Loucy (cell line): ENCODE measurements at regions not wholly inside any gene's neighbourhood (a gene's known extent, or its start where the extent isn't known, plus 50 kb on each side); places are given as distances from the start of the nearest gene placed in this dataset.

Experiments
- H2AFZ ChIP-seq: fragments of 200-600 bp; sonication (generic); 2 replicates; pipeline ENCODE4 v1.6.0; 2016; ENCODE audit warnings: antibody characterized with exemption, mild to moderate bottlenecking, low read length, moderate library complexity
- H3F3A ChIP-seq: fragments of 200-600 bp; 2 replicates; pipeline ENCODE4 v1.6.0; 2016; ENCODE audit warnings: antibody characterized with exemption, low read depth, mild to moderate bottlenecking
- H3K27me3 ChIP-seq: fragments of 200-600 bp; sonication (generic); 2 replicates; pipeline ENCODE4 v1.6.1; 2014; ENCODE audit warnings: low read length, mild to moderate bottlenecking; ENCODE audit not compliant: insufficient read depth, poor library complexity, severe bottlenecking
- H3K36me3 ChIP-seq: fragments of 200-600 bp; sonication (generic); 2 replicates; pipeline ENCODE4 v1.6.1; 2016; ENCODE audit warnings: low read length; ENCODE audit not compliant: insufficient read depth
- H3K4me1 ChIP-seq: fragments of 200-600 bp; sonication (generic); 2 replicates; pipeline ENCODE4 v1.5.1; 2014; ENCODE audit warnings: low read length, mild to moderate bottlenecking; ENCODE audit not compliant: insufficient read depth, poor library complexity, severe bottlenecking
- H3K4me2 ChIP-seq: fragments of 200-600 bp; sonication (generic); 2 replicates; pipeline ENCODE4 v1.6.0; 2014; ENCODE audit warnings: antibody characterized with exemption, low read length, low read depth, mild to moderate bottlenecking; ENCODE audit not compliant: poor library complexity, severe bottlenecking
- H3K4me3 ChIP-seq: fragments of 200-600 bp; sonication (generic); 2 replicates; pipeline ENCODE4 v1.5.1; 2014; ENCODE audit warnings: low read length, mild to moderate bottlenecking, mixed read lengths; ENCODE audit not compliant: poor library complexity, severe bottlenecking
- H3K79me2 ChIP-seq: fragments of 200-600 bp; sonication (generic); 2 replicates; pipeline ENCODE4 v1.6.1; 2014; ENCODE audit warnings: low read length; ENCODE audit not compliant: insufficient read depth
- H3K9ac ChIP-seq: fragments of 200-600 bp; sonication (generic); 2 replicates; pipeline ENCODE4 v1.6.0; 2014; ENCODE audit warnings: mild to moderate bottlenecking, low read depth, low read length, moderate library complexity; ENCODE audit not compliant: poor library complexity, severe bottlenecking
- H3K9me2 ChIP-seq: fragments of 200-600 bp; sonication (generic); replicated peaks from 2 replicates; pipeline ENCODE4 v1.6.1; 2016; ENCODE audit warnings: low read depth, low read length, mixed read lengths
- H3K9me3 ChIP-seq: fragments of 200-600 bp; sonication (generic); 2 replicates; pipeline ENCODE4 v1.6.1; 2014; ENCODE audit warnings: mild to moderate bottlenecking, antibody characterized with exemption, low read length, low read depth; ENCODE audit not compliant: insufficient read depth
- H4K20me1 ChIP-seq: fragments of 200-600 bp; sonication (generic); 2 replicates; pipeline ENCODE4 v1.6.0; 2014; ENCODE audit warnings: antibody characterized with exemption, low read length, mild to moderate bottlenecking; ENCODE audit not compliant: insufficient read depth, poor library complexity, severe bottlenecking
- EZH2phosphoT487 ChIP-seq: fragments of 200-600 bp; IDR thresholded peaks from 2 replicates; pipeline ENCODE4 v1.6.1; 2018; ENCODE audit warnings: antibody characterized with exemption, mild to moderate bottlenecking, moderate library complexity, borderline replicate concordance
- TF ChIP-seq, protein P1 (sequence below): fragments of 200-600 bp; sonication (generic); conservative IDR thresholded peaks from 2 replicates; pipeline ENCODE4 v1.5.1; 2014; ENCODE audit warnings: mild to moderate bottlenecking, antibody characterized with exemption, low read length

- no peaks in the 10 kb centered on the region for H3K27me3 ChIP-seq
- peak overlapping the region; percentile 35 for H2AFZ ChIP-seq
- no peaks in the 10 kb centered on the region for H4K20me1 ChIP-seq
- no peaks in the 10 kb centered on the region for H3K9me3 ChIP-seq
- H3K36me3 ChIP-seq: no peaks in the 10 kb centered on the region
- H3K4me1 ChIP-seq: no peaks in the 10 kb centered on the region
- no peaks in the 10 kb centered on the region for H3K9me2 ChIP-seq
- H3K4me2 ChIP-seq: no peak overlapping the region
- no peak overlapping the region for H3K4me3 ChIP-seq
- no peaks in the 10 kb centered on the region for H3F3A ChIP-seq
- H3K9ac ChIP-seq: no peak overlapping the region
- TF ChIP-seq, protein P1, sequence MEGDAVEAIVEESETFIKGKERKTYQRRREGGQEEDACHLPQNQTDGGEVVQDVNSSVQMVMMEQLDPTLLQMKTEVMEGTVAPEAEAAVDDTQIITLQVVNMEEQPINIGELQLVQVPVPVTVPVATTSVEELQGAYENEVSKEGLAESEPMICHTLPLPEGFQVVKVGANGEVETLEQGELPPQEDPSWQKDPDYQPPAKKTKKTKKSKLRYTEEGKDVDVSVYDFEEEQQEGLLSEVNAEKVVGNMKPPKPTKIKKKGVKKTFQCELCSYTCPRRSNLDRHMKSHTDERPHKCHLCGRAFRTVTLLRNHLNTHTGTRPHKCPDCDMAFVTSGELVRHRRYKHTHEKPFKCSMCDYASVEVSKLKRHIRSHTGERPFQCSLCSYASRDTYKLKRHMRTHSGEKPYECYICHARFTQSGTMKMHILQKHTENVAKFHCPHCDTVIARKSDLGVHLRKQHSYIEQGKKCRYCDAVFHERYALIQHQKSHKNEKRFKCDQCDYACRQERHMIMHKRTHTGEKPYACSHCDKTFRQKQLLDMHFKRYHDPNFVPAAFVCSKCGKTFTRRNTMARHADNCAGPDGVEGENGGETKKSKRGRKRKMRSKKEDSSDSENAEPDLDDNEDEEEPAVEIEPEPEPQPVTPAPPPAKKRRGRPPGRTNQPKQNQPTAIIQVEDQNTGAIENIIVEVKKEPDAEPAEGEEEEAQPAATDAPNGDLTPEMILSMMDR: no peak
- TF ChIP-seq EZH2phosphoT487: no peak
- no peaks in the 10 kb centered on the region for H3K79me2 ChIP-seq
Observed at GRCh38 chr6:100220543-100220942, 226.5 kb upstream of the MCHR2 start.

DNA sequence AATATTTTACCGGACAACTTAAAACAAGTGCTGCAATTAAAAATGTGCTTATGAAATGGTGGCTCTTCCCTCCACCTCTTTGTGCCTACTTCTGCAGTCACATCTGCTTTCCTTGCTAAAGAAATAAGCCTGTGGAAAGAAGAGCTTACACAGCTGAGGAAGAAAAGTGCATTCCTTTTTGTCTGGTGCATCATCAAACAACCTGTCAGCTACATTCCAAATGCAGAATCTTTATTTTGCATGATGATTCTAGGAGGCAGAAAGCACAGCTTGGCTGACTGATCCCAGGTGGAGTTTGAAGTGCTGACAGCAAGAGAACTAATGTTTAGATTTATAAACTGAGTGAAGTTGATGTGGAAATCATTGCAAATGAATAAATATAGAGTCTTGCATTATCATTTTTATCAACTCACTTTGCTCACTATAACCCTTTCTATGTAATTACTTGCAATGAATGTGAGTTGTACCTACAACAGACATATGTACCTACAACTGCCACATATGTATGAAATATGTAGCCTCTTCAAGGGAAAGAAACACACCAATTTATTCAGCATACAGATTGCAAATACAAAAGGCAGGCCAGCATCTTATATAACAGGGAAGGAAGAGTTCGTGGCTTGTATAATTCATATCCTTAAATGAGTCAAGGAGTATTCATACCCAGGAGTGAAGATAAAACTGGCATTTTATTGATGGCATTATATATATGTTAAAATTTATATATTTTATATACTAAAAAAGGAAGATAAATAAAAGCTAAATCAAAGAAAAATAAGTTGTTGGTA, 223.4 kb upstream of the MCHR2 start:
- Histone ChIP-seq H2AFZ (0 out of 2 replicates have a peak overlapping the region, but pooled peaks have one; percentile 35), H3K27me3 (no peaks in the 10 kb centered on the region), H4K20me1 (no peaks in the 10 kb centered on the region)

GRCh38 chr6:100216760-100217159, 222.7 kb upstream of the MCHR2 start:
- no peak overlapping the region for H3K4me2 ChIP-seq

More for the DNA sequence above, 223.4 kb upstream of the MCHR2 start:
- no peak overlapping the region for H3K4me3 ChIP-seq
- H3F3A ChIP-seq: no peaks in the 10 kb centered on the region
- no peaks in the 10 kb centered on the region for H3K4me1 ChIP-seq
- no peaks in the 10 kb centered on the region for H3K36me3 ChIP-seq
- H3K9me3 ChIP-seq: no peaks in the 10 kb centered on the region
- no peak overlapping the region for H3K4me2 ChIP-seq
- no peak overlapping the region for H3K9ac ChIP-seq
- H3K9me2 ChIP-seq: no peaks in the 10 kb centered on the region
- TF ChIP-seq, protein P1: no peak
- no peak for TF ChIP-seq EZH2phosphoT487
- H3K79me2 ChIP-seq: no peaks in the 10 kb centered on the region

More at GRCh38 chr6:100216760-100217159, 222.7 kb upstream of the MCHR2 start:
- Histone ChIP-seq H3K9me2 (no peaks in the 10 kb centered on the region), H3K79me2 (no peaks in the 10 kb centered on the region), H3F3A (no peaks in the 10 kb centered on the region), H3K4me3 (no peak overlapping the region), H3K9ac (no peak overlapping the region), H3K36me3 (no peaks in the 10 kb centered on the region), H3K27me3 (no peaks in the 10 kb centered on the region), H3K9me3 (no peaks in the 10 kb centered on the region), H3K4me1 (no peaks in the 10 kb centered on the region), H2AFZ (0 out of 2 replicates have a peak overlapping the region, but pooled peaks have one; percentile 35), H4K20me1 (no peaks in the 10 kb centered on the region)
- TF ChIP-seq EZH2phosphoT487: no peak
- TF ChIP-seq, protein P1: no peak
